ENCODE measurements at regions not wholly inside any gene's neighbourhood (a gene's known extent, or its start where the extent isn't known, plus 50 kb on each side); places are given as distances from the start of the nearest gene placed in this dataset.

DNA sequence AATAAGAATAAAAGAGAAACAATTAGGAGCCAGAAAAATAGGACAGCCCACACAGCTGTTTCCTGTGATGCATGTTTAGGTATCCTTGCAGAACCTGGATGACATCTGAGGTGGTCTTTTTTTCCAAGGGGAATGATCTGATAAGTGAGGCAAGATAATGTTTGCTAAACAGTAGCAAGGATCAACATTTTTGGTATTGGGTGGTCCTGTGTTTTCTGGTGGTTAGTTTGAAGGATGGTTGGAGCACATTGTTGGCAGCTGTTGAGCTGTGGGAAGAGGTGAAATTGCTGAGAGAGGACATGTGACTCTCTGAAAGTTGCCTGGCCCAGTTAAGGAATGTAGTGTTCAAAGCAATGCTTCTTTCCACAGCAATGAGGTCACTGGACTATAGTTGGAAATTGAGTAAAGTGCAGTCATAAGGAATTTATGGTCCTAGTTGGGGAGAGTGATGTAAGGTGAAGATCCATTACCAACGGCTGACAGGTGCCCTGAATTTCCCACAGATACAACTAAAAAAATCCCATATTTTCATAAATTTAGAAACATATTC lies 270.2 kb upstream of the IMPG1 start:
- H3K4me1 ChIP-seq (ENCODE audit: control insufficient read depth in 1 of 2, low read depth in 2 of 2), result peaks cover 0 to 5% of the 10 kb centered on the region in 2 donors
- H3K27ac ChIP-seq, result no peak overlapping the region
- no peak overlapping the region for H3K4me3 ChIP-seq
- ATAC-seq (ENCODE audit: insufficient number of reproducible peaks, low FRiP score, low read depth) (peak; percentile 43), DNase-seq (ENCODE audit: low spot score) (no peak)
- H3K27me3 ChIP-seq (replicated peaks; ENCODE audit: insufficient read depth), result no peaks in the 10 kb centered on the region
- H3K9me3 ChIP-seq, result no peaks in the 10 kb centered on the region
- no peak for TF ChIP-seq CTCF (IDR thresholded peaks at IDR 0.05)
- H3K36me3 ChIP-seq, result no peaks in the 10 kb centered on the region

DNA sequence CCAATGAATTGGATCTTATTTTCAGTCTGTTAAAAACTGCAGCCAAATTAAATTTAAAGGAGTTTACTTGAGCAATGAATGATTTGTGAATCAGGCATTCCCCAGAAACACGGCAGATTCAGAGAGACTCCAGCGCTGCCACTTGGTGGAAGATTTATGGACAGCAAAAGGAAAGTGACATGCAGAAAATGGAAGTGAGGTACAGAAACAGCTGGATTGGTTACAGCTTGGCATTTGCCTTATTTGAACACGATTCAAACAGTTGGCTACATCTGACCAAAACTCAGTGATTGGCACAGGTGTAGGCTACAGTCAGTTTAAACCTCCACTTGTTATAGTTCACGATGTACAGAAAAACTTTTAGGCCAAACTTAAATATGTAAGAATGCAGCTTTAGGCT lies 257.6 kb upstream of the IMPG1 start:
- Histone ChIP-seq H3K9me3 (peaks cover 2% of the 10 kb centered on the region), H3K27me3 (replicated peaks; ENCODE audit: insufficient read depth) (no peaks in the 10 kb centered on the region), H3K27ac (no peak overlapping the region), H3K4me3 (no peak overlapping the region), H3K4me1 (ENCODE audit: control insufficient read depth in 1 of 2, low read depth in 2 of 2) (no peaks in the 10 kb centered on the region), H3K36me3 (no peaks in the 10 kb centered on the region)
- no peak for TF ChIP-seq CTCF (IDR thresholded peaks at IDR 0.05)
- ATAC-seq (ENCODE audit: insufficient number of reproducible peaks, low FRiP score, low read depth) (no peak), DNase-seq (ENCODE audit: low spot score) (no peak)

- Histone ChIP-seq H3K27me3 (replicated peaks; ENCODE audit: insufficient read depth) (no peaks in the 10 kb centered on the region), H3K36me3 (no peaks in the 10 kb centered on the region), H3K4me3 (no peak overlapping the region), H3K9me3 (peaks cover 2% of the 10 kb centered on the region), H3K4me1 (ENCODE audit: control insufficient read depth in 1 of 2, low read depth in 2 of 2) (no peaks in the 10 kb centered on the region), H3K27ac (no peak overlapping the region)
- DNase-seq (ENCODE audit: low spot score) (no peak), ATAC-seq (ENCODE audit: insufficient number of reproducible peaks, low FRiP score, low read depth) (no peak)
- no peak for TF ChIP-seq CTCF (IDR thresholded peaks at IDR 0.05)
These were observed 254.4 kb upstream of the IMPG1 start for GRCh38 chr6:76326871-76327270.

All from thoracic aorta (tissue), 2 donors.